GM18499 (cell line): ENCODE measurements at regions not wholly inside any gene's neighbourhood (a gene's known extent, or its start where the extent isn't known, plus 50 kb on each side); places are given as distances from the start of the nearest gene placed in this dataset.
"Not testable (repeated sequence)": the region's sequence is repeated elsewhere in the genome, so short reads cannot be mapped to it uniquely, and the experiment has no call there.

ENCODE experiments used
- ATAC-seq: cut with Tn5 transposase; IDR thresholded peaks from one replicate; pipeline ENCODE4 v1.9.1; 2021; ENCODE audit warnings: moderate number of reproducible peaks; ENCODE audit not compliant: insufficient read depth, unreplicated experiment

GRCh38 chr10:124194199-124194824, 100.9 kb upstream of the CHST15 start:
- no peak for ATAC-seq

- ATAC-seq, result no peak
These were observed 99.9 kb upstream of the CHST15 start for GRCh38 chr10:124193309-124193696.

GRCh38 chr10:124192664-124193308, 99.4 kb upstream of the CHST15 start:
- ATAC-seq, result not testable (repeated sequence)

GRCh38 chr10:124190476-124190875, 97.1 kb upstream of the CHST15 start:
- not testable (repeated sequence) for ATAC-seq

- ATAC-seq, result no peak
These were observed 93.6 kb upstream of the CHST15 start for GRCh38 chr10:124186956-124187355.

- no peak for ATAC-seq
These were observed 91.7 kb upstream of the CHST15 start for GRCh38 chr10:124185084-124185483.

- no peak for ATAC-seq
These were observed 90.9 kb upstream of the CHST15 start for GRCh38 chr10:124184208-124184830.

- no peak for ATAC-seq
These were observed 90.2 kb upstream of the CHST15 start for GRCh38 chr10:124183617-124184016.

- ATAC-seq, result no peak
These were observed 88.7 kb upstream of the CHST15 start for GRCh38 chr10:124182088-124182541.

- no peak for ATAC-seq
These were observed 88.3 kb upstream of the CHST15 start for GRCh38 chr10:124181656-124182055.

- no peak for ATAC-seq
These were observed 87.7 kb upstream of the CHST15 start for GRCh38 chr10:124180947-124181549.

- ATAC-seq, result no peak
These were observed 86.8 kb upstream of the CHST15 start for GRCh38 chr10:124180044-124180745.

- no peak for ATAC-seq
These were observed 86.1 kb upstream of the CHST15 start for GRCh38 chr10:124179308-124180043.

- no peak for ATAC-seq
These were observed 83.8 kb upstream of the CHST15 start for GRCh38 chr10:124177180-124177518.

GRCh38 chr10:124176349-124177179, 83.2 kb upstream of the CHST15 start:
- ATAC-seq, result no peak

GRCh38 chr10:124175701-124176348, 82.4 kb upstream of the CHST15 start:
- no peak for ATAC-seq

- ATAC-seq, result no peak
These were observed 81.6 kb upstream of the CHST15 start for GRCh38 chr10:124174673-124175645.
